ENCODE measurements at regions not wholly inside any gene's neighbourhood (a gene's known extent, or its start where the extent isn't known, plus 50 kb on each side); places are given as distances from the start of the nearest gene placed in this dataset.

DNA sequence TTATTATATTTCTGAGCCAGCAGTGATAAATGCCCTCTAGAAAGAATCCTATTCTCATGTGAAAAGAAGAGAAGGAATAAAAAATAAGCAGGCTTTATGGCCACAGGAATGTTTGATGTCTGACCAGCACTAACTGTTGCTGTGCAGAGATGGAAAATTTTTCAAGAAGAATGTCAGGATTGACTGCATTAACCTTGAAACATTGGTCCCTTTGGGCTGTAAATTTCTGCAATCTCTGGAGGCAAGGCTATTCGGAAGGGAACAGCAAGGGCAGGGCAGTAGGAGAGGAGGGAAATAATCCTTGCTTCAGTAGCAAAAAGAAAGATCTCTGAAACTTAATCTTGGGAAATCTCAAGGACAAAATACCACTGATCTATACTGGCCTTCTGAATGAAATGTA is 415.2 kb downstream of the DNAH5 start:
- H3K27ac ChIP-seq (ENCODE audit: insufficient read depth, low read length, poor library complexity, severe bottlenecking), result no peak overlapping the region
- no peak overlapping the region for H3K4me3 ChIP-seq (ENCODE audit: low read depth, low read length)
- H3K4me1 Mint-ChIP-seq, result no peaks in the 10 kb centered on the region
- no peak overlapping the region for H3K27ac Mint-ChIP-seq
- no peak for ATAC-seq (ENCODE audit: low read depth in 2 of 2)
- no peak overlapping the region for H3K4me3 Mint-ChIP-seq
- H3K9me3 Mint-ChIP-seq, result peaks cover 0 to 15% (median 5%) of the 10 kb centered on the region in 7 donors
- no peaks in the 10 kb centered on the region for H3K27me3 ChIP-seq (ENCODE audit: control insufficient read depth, insufficient read depth, low read length)
- H3K36me3 Mint-ChIP-seq, result no peaks in the 10 kb centered on the region
- H3K4me1 ChIP-seq (ENCODE audit: control insufficient read depth, insufficient read depth, low read length, poor library complexity, severe bottlenecking), result no peaks in the 10 kb centered on the region
- peaks cover 0 to 5% of the 10 kb centered on the region in 2 experiments for H3K9me3 ChIP-seq (ENCODE audit: control insufficient read depth in 2 of 2, low read length in 2 of 2)
- DNase-seq, result no peak
- no peaks in the 10 kb centered on the region for H3K27me3 Mint-ChIP-seq
- no peaks in the 10 kb centered on the region for H3K36me3 ChIP-seq (ENCODE audit: control insufficient read depth, insufficient read depth, low read length)

GRCh38 chr5:13524936-13525335 is 419.6 kb downstream of the DNAH5 start:
- Histone ChIP-seq H3K27ac (ENCODE audit: insufficient read depth, low read length, poor library complexity, severe bottlenecking) (no peak overlapping the region), H3K4me3 (ENCODE audit: low read depth, low read length) (no peak overlapping the region), H3K36me3 (ENCODE audit: control insufficient read depth, insufficient read depth, low read length) (no peaks in the 10 kb centered on the region), H3K4me1 (ENCODE audit: control insufficient read depth, insufficient read depth, low read length, poor library complexity, severe bottlenecking) (no peaks in the 10 kb centered on the region), H3K27me3 (ENCODE audit: control insufficient read depth, insufficient read depth, low read length) (no peaks in the 10 kb centered on the region), H3K9me3 (ENCODE audit: control insufficient read depth in 2 of 2, low read length in 2 of 2) (peaks cover 0 to 10% of the 10 kb centered on the region in 2 experiments)
- peaks cover 0 to 18% (median 2%) of the 10 kb centered on the region in 7 donors for H3K9me3 Mint-ChIP-seq
- no peak for ATAC-seq (ENCODE audit: low read depth in 2 of 2)
- no peaks in the 10 kb centered on the region for H3K27me3 Mint-ChIP-seq
- no peak overlapping the region for H3K27ac Mint-ChIP-seq
- no peaks in the 10 kb centered on the region for H3K4me1 Mint-ChIP-seq
- no peak overlapping the region for H3K4me3 Mint-ChIP-seq
- H3K36me3 Mint-ChIP-seq, result no peaks in the 10 kb centered on the region
- DNase-seq, result no peak

GRCh38 chr5:13519131-13519530 is 425.4 kb downstream of the DNAH5 start:
- H3K36me3 Mint-ChIP-seq, result no peaks in the 10 kb centered on the region
- H3K9me3 Mint-ChIP-seq, result peaks cover 0 to 10% (median 2%) of the 10 kb centered on the region in 7 donors
- H3K4me3 Mint-ChIP-seq, result no peak overlapping the region

GRCh38 chr5:13516195-13516594 is 428.3 kb downstream of the DNAH5 start:
- Histone ChIP-seq H3K27ac (ENCODE audit: insufficient read depth, low read length, poor library complexity, severe bottlenecking) (no peak overlapping the region), H3K4me3 (ENCODE audit: low read depth, low read length) (no peak overlapping the region), H3K36me3 (ENCODE audit: control insufficient read depth, insufficient read depth, low read length) (no peaks in the 10 kb centered on the region), H3K4me1 (ENCODE audit: control insufficient read depth, insufficient read depth, low read length, poor library complexity, severe bottlenecking) (no peaks in the 10 kb centered on the region), H3K27me3 (ENCODE audit: control insufficient read depth, insufficient read depth, low read length) (no peaks in the 10 kb centered on the region), H3K9me3 (ENCODE audit: control insufficient read depth in 2 of 2, low read length in 2 of 2) (no peaks in the 10 kb centered on the region)
- Mint-ChIP-seq H3K27me3 (no peaks in the 10 kb centered on the region), H3K4me1 (no peaks in the 10 kb centered on the region), H3K36me3 (no peaks in the 10 kb centered on the region), H3K9me3 (peaks cover 0 to 11% (median 4%) of the 10 kb centered on the region in 7 donors), H3K27ac (no peak overlapping the region), H3K4me3 (no peak overlapping the region)
- DNase-seq, result no peak
- no peak for ATAC-seq (ENCODE audit: low read depth in 2 of 2)

More at GRCh38 chr5:13519131-13519530, 425.4 kb downstream of the DNAH5 start:
- ATAC-seq (ENCODE audit: low read depth in 2 of 2), result no peak
- Histone ChIP-seq H3K27ac (ENCODE audit: insufficient read depth, low read length, poor library complexity, severe bottlenecking) (no peak overlapping the region), H3K27me3 (ENCODE audit: control insufficient read depth, insufficient read depth, low read length) (no peaks in the 10 kb centered on the region), H3K4me3 (ENCODE audit: low read depth, low read length) (no peak overlapping the region), H3K9me3 (ENCODE audit: control insufficient read depth in 2 of 2, low read length in 2 of 2) (peaks cover 0 to 4% of the 10 kb centered on the region in 2 experiments), H3K4me1 (ENCODE audit: control insufficient read depth, insufficient read depth, low read length, poor library complexity, severe bottlenecking) (no peaks in the 10 kb centered on the region), H3K36me3 (ENCODE audit: control insufficient read depth, insufficient read depth, low read length) (no peaks in the 10 kb centered on the region)
- Mint-ChIP-seq H3K4me1 (no peaks in the 10 kb centered on the region), H3K27me3 (no peaks in the 10 kb centered on the region), H3K27ac (no peak overlapping the region)
- no peak for DNase-seq

DNA sequence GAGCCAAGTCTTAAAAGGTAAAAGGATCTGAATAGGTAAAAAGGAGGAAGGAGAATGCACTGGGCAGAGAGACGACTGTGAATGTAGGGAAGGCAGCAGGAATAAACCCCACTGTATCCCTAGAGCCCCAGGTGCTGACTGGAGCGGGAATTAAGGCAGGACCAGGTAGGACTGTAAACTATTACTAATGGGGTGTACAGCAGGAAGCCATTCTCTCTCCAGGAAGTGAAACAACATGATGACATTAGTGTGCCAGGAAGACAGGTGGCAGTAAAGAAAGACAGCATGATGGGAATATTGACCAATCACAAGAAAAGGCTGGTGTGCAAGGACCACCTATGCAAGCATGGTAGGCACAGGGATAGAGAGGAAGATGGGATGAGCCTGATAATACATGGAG is 433.0 kb downstream of the DNAH5 start:
- no peaks in the 10 kb centered on the region for H3K9me3 ChIP-seq (ENCODE audit: control insufficient read depth in 2 of 2, low read length in 2 of 2)
- no peak overlapping the region for H3K4me3 ChIP-seq (ENCODE audit: low read depth, low read length)
- no peaks in the 10 kb centered on the region for H3K36me3 ChIP-seq (ENCODE audit: control insufficient read depth, insufficient read depth, low read length)
- Mint-ChIP-seq H3K27ac (no peak overlapping the region), H3K27me3 (no peaks in the 10 kb centered on the region), H3K9me3 (peaks cover 2 to 14% (median 9%) of the 10 kb centered on the region in 7 donors), H3K36me3 (no peaks in the 10 kb centered on the region), H3K4me3 (no peak overlapping the region), H3K4me1 (peaks cover 0 to 2% (median 0%) of the 10 kb centered on the region in 4 donors)
- H3K27me3 ChIP-seq (ENCODE audit: control insufficient read depth, insufficient read depth, low read length), result no peaks in the 10 kb centered on the region
- H3K4me1 ChIP-seq (ENCODE audit: control insufficient read depth, insufficient read depth, low read length, poor library complexity, severe bottlenecking), result no peaks in the 10 kb centered on the region
- no peak overlapping the region for H3K27ac ChIP-seq (ENCODE audit: insufficient read depth, low read length, poor library complexity, severe bottlenecking)
- ATAC-seq (ENCODE audit: low read depth in 2 of 2) (no peak), DNase-seq (no peak)

DNA sequence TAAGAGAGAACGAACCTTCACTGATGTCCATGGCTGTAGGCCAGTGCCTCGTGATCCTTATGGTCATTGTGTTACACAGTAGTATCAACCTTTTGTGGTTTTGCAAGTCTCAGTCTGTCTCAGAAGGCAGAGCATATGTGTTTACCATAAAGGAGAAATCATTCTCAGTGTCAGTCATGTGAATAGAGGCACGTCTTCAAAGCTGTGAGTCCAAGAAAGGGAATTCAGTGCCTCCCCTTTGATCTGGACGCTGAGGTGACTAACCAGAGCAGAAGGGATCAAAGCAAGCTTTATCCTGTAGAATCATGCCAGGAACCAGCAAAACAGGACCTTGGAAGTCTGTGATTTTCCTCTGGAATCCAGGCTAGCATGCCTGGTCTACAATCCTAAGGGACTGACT is 433.9 kb downstream of the DNAH5 start:
- DNase-seq (no peak), ATAC-seq (ENCODE audit: low read depth in 2 of 2) (no peak)
- H3K36me3 Mint-ChIP-seq, result no peaks in the 10 kb centered on the region
- Histone ChIP-seq H3K9me3 (ENCODE audit: control insufficient read depth in 2 of 2, low read length in 2 of 2) (no peaks in the 10 kb centered on the region), H3K27ac (ENCODE audit: insufficient read depth, low read length, poor library complexity, severe bottlenecking) (no peak overlapping the region), H3K4me3 (ENCODE audit: low read depth, low read length) (no peak overlapping the region), H3K36me3 (ENCODE audit: control insufficient read depth, insufficient read depth, low read length) (no peaks in the 10 kb centered on the region), H3K27me3 (ENCODE audit: control insufficient read depth, insufficient read depth, low read length) (no peaks in the 10 kb centered on the region), H3K4me1 (ENCODE audit: control insufficient read depth, insufficient read depth, low read length, poor library complexity, severe bottlenecking) (no peaks in the 10 kb centered on the region)
- no peaks in the 10 kb centered on the region for H3K27me3 Mint-ChIP-seq
- peaks cover 0 to 7% (median 0%) of the 10 kb centered on the region in 4 donors for H3K4me1 Mint-ChIP-seq
- no peak overlapping the region for H3K27ac Mint-ChIP-seq
- H3K4me3 Mint-ChIP-seq, result no peak overlapping the region
- H3K9me3 Mint-ChIP-seq, result peaks cover 2 to 20% (median 10%) of the 10 kb centered on the region in 7 donors

- Histone ChIP-seq H3K4me1 (ENCODE audit: control insufficient read depth, insufficient read depth, low read length, poor library complexity, severe bottlenecking) (no peaks in the 10 kb centered on the region), H3K4me3 (ENCODE audit: low read depth, low read length) (no peak overlapping the region), H3K27me3 (ENCODE audit: control insufficient read depth, insufficient read depth, low read length) (no peaks in the 10 kb centered on the region), H3K9me3 (ENCODE audit: control insufficient read depth in 2 of 2, low read length in 2 of 2) (no peaks in the 10 kb centered on the region), H3K27ac (ENCODE audit: insufficient read depth, low read length, poor library complexity, severe bottlenecking) (no peak overlapping the region), H3K36me3 (ENCODE audit: control insufficient read depth, insufficient read depth, low read length) (no peaks in the 10 kb centered on the region)
- H3K4me3 Mint-ChIP-seq, result no peak overlapping the region
- no peaks in the 10 kb centered on the region for H3K36me3 Mint-ChIP-seq
- ATAC-seq (ENCODE audit: low read depth in 2 of 2) (no peak), DNase-seq (no peak)
- H3K4me1 Mint-ChIP-seq, result peaks cover 0 to 7% (median 0%) of the 10 kb centered on the region in 4 donors
- H3K9me3 Mint-ChIP-seq, result peaks cover 5 to 20% (median 10%) of the 10 kb centered on the region in 7 donors
- H3K27ac Mint-ChIP-seq, result no peak overlapping the region
- H3K27me3 Mint-ChIP-seq, result no peaks in the 10 kb centered on the region
Observed at GRCh38 chr5:13508559-13508958, 435.9 kb downstream of the DNAH5 start.

DNA sequence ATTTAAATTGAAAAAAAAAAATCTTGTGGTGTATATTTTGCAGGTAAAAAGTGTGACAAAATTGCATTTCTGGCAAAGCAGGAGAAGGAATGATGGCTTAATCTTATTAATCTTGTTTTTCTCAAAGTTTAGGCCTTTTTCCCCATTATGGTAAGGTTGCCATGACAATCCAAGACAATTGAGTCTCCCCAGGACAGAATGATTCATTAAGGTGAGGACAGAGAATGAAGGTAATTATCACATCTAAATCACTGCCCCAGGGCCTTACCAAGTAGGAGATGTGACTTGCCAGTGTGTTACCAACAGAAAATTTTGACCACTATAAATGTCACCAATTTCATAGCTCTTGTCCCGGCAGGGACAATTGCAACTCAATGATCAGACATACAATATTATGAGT is 439.2 kb downstream of the DNAH5 start:
- ATAC-seq (ENCODE audit: low read depth in 2 of 2) (no peak), DNase-seq (no peak)
- H3K36me3 ChIP-seq (ENCODE audit: control insufficient read depth, insufficient read depth, low read length), result no peaks in the 10 kb centered on the region
- H3K4me1 ChIP-seq (ENCODE audit: control insufficient read depth, insufficient read depth, low read length, poor library complexity, severe bottlenecking), result no peaks in the 10 kb centered on the region
- Mint-ChIP-seq H3K4me3 (no peak overlapping the region), H3K9me3 (peaks cover 4 to 15% (median 8%) of the 10 kb centered on the region in 7 donors), H3K4me1 (peaks cover 0 to 7% (median 0%) of the 10 kb centered on the region in 4 donors), H3K36me3 (no peaks in the 10 kb centered on the region), H3K27me3 (no peaks in the 10 kb centered on the region), H3K27ac (no peak overlapping the region)
- no peak overlapping the region for H3K4me3 ChIP-seq (ENCODE audit: low read depth, low read length)
- H3K9me3 ChIP-seq (ENCODE audit: control insufficient read depth in 2 of 2, low read length in 2 of 2), result no peaks in the 10 kb centered on the region
- no peak overlapping the region for H3K27ac ChIP-seq (ENCODE audit: insufficient read depth, low read length, poor library complexity, severe bottlenecking)
- H3K27me3 ChIP-seq (ENCODE audit: control insufficient read depth, insufficient read depth, low read length), result no peaks in the 10 kb centered on the region
